Right hindlimb (tissue), 1 donor: ENCODE measurements at regions not wholly inside any gene's neighbourhood (a gene's known extent, or its start where the extent isn't known, plus 50 kb on each side); places are given as distances from the start of the nearest gene placed in this dataset.

Source experiments
- DNase-seq: peaks from one replicate; pipeline ENCODE4 v3.0.0-alpha.2; 2018

- DNase-seq, result no peak
These were observed 735.9 kb upstream of the TENM3 start for GRCh38 chr4:181507180-181507835.

GRCh38 chr4:181507938-181508337, 735.3 kb upstream of the TENM3 start:
- no peak for DNase-seq

GRCh38 chr4:181508601-181509000, 734.6 kb upstream of the TENM3 start:
- no peak for DNase-seq

- no peak for DNase-seq
These were observed 734.1 kb upstream of the TENM3 start for GRCh38 chr4:181509073-181509472.

- no peak for DNase-seq
These were observed 725.7 kb upstream of the TENM3 start for GRCh38 chr4:181517491-181517890.

GRCh38 chr4:181520790-181521189, 722.4 kb upstream of the TENM3 start:
- DNase-seq, result no peak

GRCh38 chr4:181523973-181524372, 719.2 kb upstream of the TENM3 start:
- no peak for DNase-seq

GRCh38 chr4:181524499-181524898, 718.7 kb upstream of the TENM3 start:
- DNase-seq, result no peak

- no peak for DNase-seq
These were observed 717.6 kb upstream of the TENM3 start for GRCh38 chr4:181525634-181526033.

GRCh38 chr4:181528570-181529184, 714.5 kb upstream of the TENM3 start:
- peak; percentile 72 for DNase-seq

GRCh38 chr4:181529537-181529936, 713.7 kb upstream of the TENM3 start:
- DNase-seq, result no peak

GRCh38 chr4:181536196-181536746, 706.9 kb upstream of the TENM3 start:
- DNase-seq, result no peak

GRCh38 chr4:181536811-181537434, 706.3 kb upstream of the TENM3 start:
- DNase-seq, result no peak

GRCh38 chr4:181538431-181538830, 704.8 kb upstream of the TENM3 start:
- DNase-seq, result no peak

- DNase-seq, result no peak
These were observed 701.8 kb upstream of the TENM3 start for GRCh38 chr4:181541396-181541795.

GRCh38 chr4:181548873-181549575, 694.2 kb upstream of the TENM3 start:
- DNase-seq, result no peak

GRCh38 chr4:181549576-181550188, 693.5 kb upstream of the TENM3 start:
- no peak for DNase-seq

GRCh38 chr4:181550381-181550780, 692.8 kb upstream of the TENM3 start:
- no peak for DNase-seq

- DNase-seq, result no peak
These were observed 683.6 kb upstream of the TENM3 start for GRCh38 chr4:181559637-181560036.

- no peak for DNase-seq
These were observed 680.8 kb upstream of the TENM3 start for GRCh38 chr4:181562399-181562798.

GRCh38 chr4:181564625-181565024, 678.6 kb upstream of the TENM3 start:
- no peak for DNase-seq

GRCh38 chr4:181566490-181566889, 676.7 kb upstream of the TENM3 start:
- peak; percentile 61 for DNase-seq

GRCh38 chr4:181569553-181569952, 673.6 kb upstream of the TENM3 start:
- DNase-seq, result no peak
